GM18867 (cell line): ENCODE measurements at regions not wholly inside any gene's neighbourhood (a gene's known extent, or its start where the extent isn't known, plus 50 kb on each side); places are given as distances from the start of the nearest gene placed in this dataset.
"Not testable (repeated sequence)": the region's sequence is repeated elsewhere in the genome, so short reads cannot be mapped to it uniquely, and the experiment has no call there.

ENCODE experiments used
- ATAC-seq: cut with Tn5 transposase; IDR thresholded peaks from one replicate; pipeline ENCODE4 v1.9.1; 2021; ENCODE audit warnings: mild to moderate bottlenecking, moderate library complexity; ENCODE audit not compliant: unreplicated experiment

- ATAC-seq = not testable (repeated sequence)
Observed at GRCh38 chr3:75379840-75380239, 284.3 kb upstream of the FRG2C start.

GRCh38 chr3:75380276-75380771 is 283.8 kb upstream of the FRG2C start:
- no peak for ATAC-seq

- not testable (repeated sequence) for ATAC-seq
Observed at GRCh38 chr3:75384016-75384415, 280.1 kb upstream of the FRG2C start.

- ATAC-seq = not testable (repeated sequence)
Observed at GRCh38 chr3:75388486-75389124, 275.5 kb upstream of the FRG2C start.

GRCh38 chr3:75393288-75393694 is 270.8 kb upstream of the FRG2C start:
- ATAC-seq = not testable (repeated sequence)

- ATAC-seq = not testable (repeated sequence)
Observed at GRCh38 chr3:75394102-75394501, 270.0 kb upstream of the FRG2C start.

GRCh38 chr3:75394562-75395360 is 269.4 kb upstream of the FRG2C start:
- not testable (repeated sequence) for ATAC-seq

- ATAC-seq = no peak
Observed at GRCh38 chr3:75395580-75396315, 268.4 kb upstream of the FRG2C start.

- ATAC-seq = no peak
Observed at GRCh38 chr3:75396316-75396802, 267.8 kb upstream of the FRG2C start.

- ATAC-seq = not testable (repeated sequence)
Observed at GRCh38 chr3:75397486-75397885, 266.6 kb upstream of the FRG2C start.

GRCh38 chr3:75422101-75422945 is 241.8 kb upstream of the FRG2C start:
- not testable (repeated sequence) for ATAC-seq

GRCh38 chr3:75425379-75425778 is 238.7 kb upstream of the FRG2C start:
- ATAC-seq = not testable (repeated sequence)

GRCh38 chr3:75427486-75427885 is 236.6 kb upstream of the FRG2C start:
- ATAC-seq = not testable (repeated sequence)

- ATAC-seq = not testable (repeated sequence)
Observed at GRCh38 chr3:75427906-75428305, 236.2 kb upstream of the FRG2C start.

- ATAC-seq = not testable (repeated sequence)
Observed at GRCh38 chr3:75429561-75430220, 234.4 kb upstream of the FRG2C start.

GRCh38 chr3:75430406-75430805 is 233.7 kb upstream of the FRG2C start:
- not testable (repeated sequence) for ATAC-seq

- not testable (repeated sequence) for ATAC-seq
Observed at GRCh38 chr3:75431120-75431519, 233.0 kb upstream of the FRG2C start.

GRCh38 chr3:75432466-75432865 is 231.7 kb upstream of the FRG2C start:
- ATAC-seq = not testable (repeated sequence)

GRCh38 chr3:75432885-75433284 is 231.2 kb upstream of the FRG2C start:
- ATAC-seq = not testable (repeated sequence)

- not testable (repeated sequence) for ATAC-seq
Observed at GRCh38 chr3:75433295-75433694, 230.8 kb upstream of the FRG2C start.
